Neural cell (in vitro differentiated cells): ENCODE measurements at regions not wholly inside any gene's neighbourhood (a gene's known extent, or its start where the extent isn't known, plus 50 kb on each side); places are given as distances from the start of the nearest gene placed in this dataset.
"Not testable (repeated sequence)": the region's sequence is repeated elsewhere in the genome, so short reads cannot be mapped to it uniquely, and the experiment has no call there.

Source experiments
- EP300 ChIP-seq: fragments of 450-650 bp; conservative IDR thresholded peaks from 2 replicates; pipeline ENCODE4 v1.6.1; 2014; ENCODE audit warnings: antibody characterized with exemption, mild to moderate bottlenecking, moderate library complexity; ENCODE audit not compliant: poor library complexity, severe bottlenecking
- TAF1 ChIP-seq: IDR thresholded peaks from 2 replicates; pipeline ENCODE4 v1.6.1; 2012; ENCODE audit warnings: low read depth

DNA sequence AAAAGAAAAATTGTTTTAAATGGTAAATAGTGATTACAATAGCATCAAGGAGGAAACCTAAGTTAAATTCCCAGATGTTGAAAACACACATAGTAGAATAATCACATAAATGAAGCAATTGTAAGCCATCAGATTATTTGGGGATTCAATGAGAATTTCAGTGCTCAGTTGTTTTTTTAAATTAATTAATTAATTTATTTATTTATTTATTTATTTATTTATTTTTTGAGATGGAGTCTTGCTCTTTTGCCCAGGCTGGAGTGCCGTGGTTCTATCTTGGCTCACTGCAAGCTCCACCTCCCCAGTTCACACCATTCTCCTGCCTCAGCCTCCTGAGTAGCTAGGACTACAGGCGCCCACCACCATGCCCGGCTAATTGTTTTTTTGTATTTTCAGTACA lies 262.8 kb upstream of the SMIM21 start:
- TF ChIP-seq TAF1, EP300: not testable (repeated sequence)
